ENCODE measurements at regions not wholly inside any gene's neighbourhood (a gene's known extent, or its start where the extent isn't known, plus 50 kb on each side); places are given as distances from the start of the nearest gene placed in this dataset.

- TF ChIP-seq, protein P1, sequence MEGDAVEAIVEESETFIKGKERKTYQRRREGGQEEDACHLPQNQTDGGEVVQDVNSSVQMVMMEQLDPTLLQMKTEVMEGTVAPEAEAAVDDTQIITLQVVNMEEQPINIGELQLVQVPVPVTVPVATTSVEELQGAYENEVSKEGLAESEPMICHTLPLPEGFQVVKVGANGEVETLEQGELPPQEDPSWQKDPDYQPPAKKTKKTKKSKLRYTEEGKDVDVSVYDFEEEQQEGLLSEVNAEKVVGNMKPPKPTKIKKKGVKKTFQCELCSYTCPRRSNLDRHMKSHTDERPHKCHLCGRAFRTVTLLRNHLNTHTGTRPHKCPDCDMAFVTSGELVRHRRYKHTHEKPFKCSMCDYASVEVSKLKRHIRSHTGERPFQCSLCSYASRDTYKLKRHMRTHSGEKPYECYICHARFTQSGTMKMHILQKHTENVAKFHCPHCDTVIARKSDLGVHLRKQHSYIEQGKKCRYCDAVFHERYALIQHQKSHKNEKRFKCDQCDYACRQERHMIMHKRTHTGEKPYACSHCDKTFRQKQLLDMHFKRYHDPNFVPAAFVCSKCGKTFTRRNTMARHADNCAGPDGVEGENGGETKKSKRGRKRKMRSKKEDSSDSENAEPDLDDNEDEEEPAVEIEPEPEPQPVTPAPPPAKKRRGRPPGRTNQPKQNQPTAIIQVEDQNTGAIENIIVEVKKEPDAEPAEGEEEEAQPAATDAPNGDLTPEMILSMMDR (IDR thresholded peaks at IDR 0.05; ENCODE audit: low read length, missing control alignments), result no peak
- H3K4me3 ChIP-seq (replicated peaks; ENCODE audit: low read depth, low read length), result no peak overlapping the region
- DNase-seq (ENCODE audit: low read depth), result no peak
Observed at GRCh38 chrX:40310016-40310415, 212.3 kb upstream of the BCOR start.

DNA sequence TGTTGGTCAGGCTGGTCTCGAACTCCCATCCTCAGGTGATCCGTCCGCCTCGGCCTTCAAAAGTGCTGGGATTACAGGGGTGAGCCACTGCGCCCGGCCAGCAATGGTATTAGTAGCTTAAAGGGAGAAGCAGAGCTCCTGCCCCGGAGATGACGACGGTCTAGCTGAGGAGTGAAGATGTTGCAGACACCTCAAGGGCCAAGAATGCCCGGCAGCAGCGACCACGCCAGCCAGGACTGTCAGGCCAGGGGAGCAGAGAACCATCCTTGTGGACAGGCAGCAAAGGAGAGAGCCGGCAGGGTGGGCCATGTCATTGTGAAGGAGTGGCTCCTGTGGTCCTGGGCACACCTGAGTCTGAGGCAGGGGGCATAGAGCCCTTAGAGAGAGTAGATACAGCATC, 210.1 kb upstream of the BCOR start:
- no peak overlapping the region for H3K4me3 ChIP-seq (replicated peaks; ENCODE audit: low read depth, low read length)

GRCh38 chrX:40304115-40304514, 206.4 kb upstream of the BCOR start:
- no peak for DNase-seq (ENCODE audit: low read depth)
- TF ChIP-seq, protein P1 (IDR thresholded peaks at IDR 0.05; ENCODE audit: low read length, missing control alignments), result no peak
- H3K4me3 ChIP-seq (replicated peaks; ENCODE audit: low read depth, low read length), result no peak overlapping the region

More for the DNA sequence above, 210.1 kb upstream of the BCOR start:
- DNase-seq (ENCODE audit: low read depth), result no peak
- TF ChIP-seq, protein P1 (IDR thresholded peaks at IDR 0.05; ENCODE audit: low read length, missing control alignments), result no peak

GRCh38 chrX:40303256-40304077, 205.7 kb upstream of the BCOR start:
- TF ChIP-seq, protein P1 (IDR thresholded peaks at IDR 0.05; ENCODE audit: low read length, missing control alignments), result no peak
- no peak overlapping the region for H3K4me3 ChIP-seq (replicated peaks; ENCODE audit: low read depth, low read length)
- no peak for DNase-seq (ENCODE audit: low read depth)

GRCh38 chrX:40300286-40300890, 202.6 kb upstream of the BCOR start:
- TF ChIP-seq, protein P1 (IDR thresholded peaks at IDR 0.05; ENCODE audit: low read length, missing control alignments), result no peak
- DNase-seq (ENCODE audit: low read depth), result no peak
- no peak overlapping the region for H3K4me3 ChIP-seq (replicated peaks; ENCODE audit: low read depth, low read length)

GRCh38 chrX:40299641-40300046, 201.9 kb upstream of the BCOR start:
- no peak for DNase-seq (ENCODE audit: low read depth)
- TF ChIP-seq, protein P1 (IDR thresholded peaks at IDR 0.05; ENCODE audit: low read length, missing control alignments), result no peak

More at GRCh38 chrX:40299641-40300046, 201.9 kb upstream of the BCOR start:
- no peak overlapping the region for H3K4me3 ChIP-seq (replicated peaks; ENCODE audit: low read depth, low read length)

Measured in fibroblast of pulmonary artery (primary cell).